ENCODE measurements at regions not wholly inside any gene's neighbourhood (a gene's known extent, or its start where the extent isn't known, plus 50 kb on each side); places are given as distances from the start of the nearest gene placed in this dataset.
A peak's percentile ranks its signal among the peaks of the same experiment; 100 is the strongest.

GRCh38 chr6:33863723-33864440, 60.1 kb upstream of the MLN start:
- CTCF ChIA-PET, result no interaction called here
- POLR2A ChIA-PET, result no interaction called here
- DNase-seq (ENCODE audit: low read depth, low spot score), result no peak
- H3K4me3 ChIP-seq (ENCODE audit: low read depth, low read length), result no peak overlapping the region
- TF ChIP-seq CTCF (IDR thresholded peaks at IDR 0.05; ENCODE audit: insufficient read depth, low read length, missing control alignments), result no peak

GRCh38 chr6:33863084-33863483, 59.3 kb upstream of the MLN start:
- ChIA-PET CTCF (no interaction called here), POLR2A (no interaction called here)
- no peak overlapping the region for H3K4me3 ChIP-seq (ENCODE audit: low read depth, low read length)
- TF ChIP-seq CTCF (IDR thresholded peaks at IDR 0.05; ENCODE audit: insufficient read depth, low read length, missing control alignments), result no peak
- no peak for DNase-seq (ENCODE audit: low read depth, low spot score)

GRCh38 chr6:33862536-33862935, 58.7 kb upstream of the MLN start:
- TF ChIP-seq CTCF (IDR thresholded peaks at IDR 0.05; ENCODE audit: insufficient read depth, low read length, missing control alignments), result no peak
- ChIA-PET CTCF (no interaction called here), POLR2A (no interaction called here)
- DNase-seq (ENCODE audit: low read depth, low spot score), result no peak
- no peak overlapping the region for H3K4me3 ChIP-seq (ENCODE audit: low read depth, low read length)

- POLR2A ChIA-PET, result interaction anchor here (0.6 to 0.7 kb wide), 2 partner anchors 14 to 74 kb away, joined by 3 read pairs; no protein-coding TSS in a partner anchor
- no peak for DNase-seq (ENCODE audit: low read depth, low spot score)
- no peak overlapping the region for H3K4me3 ChIP-seq (ENCODE audit: low read depth, low read length)
- TF ChIP-seq CTCF (IDR thresholded peaks at IDR 0.05; ENCODE audit: insufficient read depth, low read length, missing control alignments), result no peak
- CTCF ChIA-PET, result interaction anchor here (0.7 to 2.0 kb wide), 4 partner anchors 11 to 118 kb away, joined by 3 to 4 read pairs (median 4); no protein-coding TSS in a partner anchor
These were observed 57.9 kb upstream of the MLN start for GRCh38 chr6:33861722-33862121.

GRCh38 chr6:33860706-33861474, 57.1 kb upstream of the MLN start:
- H3K4me3 ChIP-seq (ENCODE audit: low read depth, low read length), result no peak overlapping the region
- TF ChIP-seq CTCF (IDR thresholded peaks at IDR 0.05; ENCODE audit: insufficient read depth, low read length, missing control alignments), result no peak
- ChIA-PET POLR2A (interaction anchor here (0.6 to 0.7 kb wide), 2 partner anchors 13 to 73 kb away, joined by 3 read pairs; no protein-coding TSS in a partner anchor), CTCF (interaction anchor here (0.7 to 2.0 kb wide), 4 partner anchors 12 to 117 kb away, joined by 3 to 4 read pairs (median 4); no protein-coding TSS in a partner anchor)
- DNase-seq (ENCODE audit: low read depth, low spot score), result peak; percentile 9

- DNase-seq (ENCODE audit: low read depth, low spot score), result no peak
- TF ChIP-seq CTCF (IDR thresholded peaks at IDR 0.05; ENCODE audit: insufficient read depth, low read length, missing control alignments), result no peak
- no peak overlapping the region for H3K4me3 ChIP-seq (ENCODE audit: low read depth, low read length)
- ChIA-PET CTCF (interaction anchor here (2.0 kb wide), 1 partner anchor 15 kb away, joined by 4 read pairs; no protein-coding TSS in a partner anchor), POLR2A (no interaction called here)
These were observed 56.2 kb upstream of the MLN start for GRCh38 chr6:33860006-33860405.
